ENCODE measurements at regions not wholly inside any gene's neighbourhood (a gene's known extent, or its start where the extent isn't known, plus 50 kb on each side); places are given as distances from the start of the nearest gene placed in this dataset.

DNA sequence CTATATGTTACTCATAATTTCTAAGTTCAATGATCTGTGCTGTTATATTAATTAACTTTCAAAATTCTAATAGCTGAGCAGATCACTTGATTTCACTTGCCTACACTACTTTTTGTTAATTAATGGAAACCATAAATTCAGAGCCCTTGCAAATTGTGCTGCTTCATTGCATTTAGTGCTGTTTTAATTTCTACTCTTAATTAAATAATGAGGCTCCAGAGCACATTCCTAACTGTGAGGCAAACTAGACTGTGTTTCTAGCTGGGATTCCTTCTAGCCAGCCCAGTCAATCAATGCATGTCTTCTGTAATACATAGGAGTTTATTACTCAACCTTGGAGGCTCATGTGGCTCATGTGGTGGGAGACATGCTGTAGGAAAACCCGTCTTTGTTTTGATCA, 301.1 kb upstream of the GOLIM4 start:
- Histone ChIP-seq H3K9me3 (ENCODE audit: control insufficient read depth in 4 of 4, insufficient read depth in 3 of 4, low read length in 3 of 4) (no peaks in the 10 kb centered on the region), H3K9ac (ENCODE audit: insufficient read depth in 1 of 2, low read length in 2 of 2) (no peak overlapping the region), H3K27me3 (ENCODE audit: control insufficient read depth in 3 of 3, insufficient read depth in 3 of 3, low read length in 2 of 3) (no peaks in the 10 kb centered on the region), H3K36me3 (ENCODE audit: control insufficient read depth in 4 of 4, insufficient read depth in 4 of 4, low read length in 4 of 4) (no peaks in the 10 kb centered on the region), H3K27ac (ENCODE audit: low read depth in 1 of 2, low read length in 1 of 2) (no peak overlapping the region), H3K4me1 (ENCODE audit: control insufficient read depth in 5 of 5, insufficient read depth in 5 of 5, low read length in 5 of 5) (peaks cover 0 to 9% (median 0%) of the 10 kb centered on the region in 5 donors), H3K4me3 (no peak overlapping the region)
- TF ChIP-seq, protein P1, sequence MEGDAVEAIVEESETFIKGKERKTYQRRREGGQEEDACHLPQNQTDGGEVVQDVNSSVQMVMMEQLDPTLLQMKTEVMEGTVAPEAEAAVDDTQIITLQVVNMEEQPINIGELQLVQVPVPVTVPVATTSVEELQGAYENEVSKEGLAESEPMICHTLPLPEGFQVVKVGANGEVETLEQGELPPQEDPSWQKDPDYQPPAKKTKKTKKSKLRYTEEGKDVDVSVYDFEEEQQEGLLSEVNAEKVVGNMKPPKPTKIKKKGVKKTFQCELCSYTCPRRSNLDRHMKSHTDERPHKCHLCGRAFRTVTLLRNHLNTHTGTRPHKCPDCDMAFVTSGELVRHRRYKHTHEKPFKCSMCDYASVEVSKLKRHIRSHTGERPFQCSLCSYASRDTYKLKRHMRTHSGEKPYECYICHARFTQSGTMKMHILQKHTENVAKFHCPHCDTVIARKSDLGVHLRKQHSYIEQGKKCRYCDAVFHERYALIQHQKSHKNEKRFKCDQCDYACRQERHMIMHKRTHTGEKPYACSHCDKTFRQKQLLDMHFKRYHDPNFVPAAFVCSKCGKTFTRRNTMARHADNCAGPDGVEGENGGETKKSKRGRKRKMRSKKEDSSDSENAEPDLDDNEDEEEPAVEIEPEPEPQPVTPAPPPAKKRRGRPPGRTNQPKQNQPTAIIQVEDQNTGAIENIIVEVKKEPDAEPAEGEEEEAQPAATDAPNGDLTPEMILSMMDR (IDR thresholded peaks at IDR 0.05; ENCODE audit: control extremely low read depth, extremely low read depth), result no peak
- DNase-seq, result no peak
- 80 to 89% methylated on average over 1 of the region's 1 CpG for WGBS, 2 donors
- no peak for ATAC-seq (ENCODE audit: insufficient read depth, low FRiP score)

DNA sequence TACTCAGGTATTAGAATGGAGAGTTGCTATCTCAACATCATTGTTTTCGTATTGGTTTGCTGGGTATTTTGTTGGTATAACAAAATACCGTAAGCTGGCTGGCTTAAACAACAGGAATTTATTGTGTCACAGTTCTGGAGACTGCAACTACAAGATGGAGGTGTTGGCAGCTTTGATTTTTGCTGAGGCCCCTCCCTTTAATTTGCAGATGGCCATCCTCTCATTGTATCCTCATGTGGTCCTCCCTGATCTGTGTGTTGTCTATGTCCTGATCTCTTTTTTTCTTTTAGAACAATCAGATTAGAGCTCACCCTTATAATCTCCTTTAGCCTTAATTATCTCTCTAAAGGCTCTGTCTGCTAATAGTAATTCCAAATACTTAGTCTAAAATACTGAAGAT, 299.8 kb upstream of the GOLIM4 start:
- no peaks in the 10 kb centered on the region for H3K27me3 ChIP-seq (ENCODE audit: control insufficient read depth in 3 of 3, insufficient read depth in 3 of 3, low read length in 2 of 3)
- H3K27ac ChIP-seq (ENCODE audit: low read depth in 1 of 2, low read length in 1 of 2), result no peak overlapping the region
- H3K9ac ChIP-seq (ENCODE audit: insufficient read depth in 1 of 2, low read length in 2 of 2), result no peak overlapping the region
- no peak for ATAC-seq (ENCODE audit: insufficient read depth, low FRiP score)
- H3K36me3 ChIP-seq (ENCODE audit: control insufficient read depth in 4 of 4, insufficient read depth in 4 of 4, low read length in 4 of 4), result no peaks in the 10 kb centered on the region
- H3K4me1 ChIP-seq (ENCODE audit: control insufficient read depth in 5 of 5, insufficient read depth in 5 of 5, low read length in 5 of 5), result peaks cover 0 to 9% (median 0%) of the 10 kb centered on the region in 5 donors
- 83 to 87% methylated on average over 2 of the region's 2 CpGs for WGBS, 2 donors
- TF ChIP-seq, protein P1 (IDR thresholded peaks at IDR 0.05; ENCODE audit: control extremely low read depth, extremely low read depth), result no peak
- DNase-seq, result no peak
- no peaks in the 10 kb centered on the region for H3K9me3 ChIP-seq (ENCODE audit: control insufficient read depth in 4 of 4, insufficient read depth in 3 of 4, low read length in 3 of 4)
- H3K4me3 ChIP-seq, result no peak overlapping the region

DNA sequence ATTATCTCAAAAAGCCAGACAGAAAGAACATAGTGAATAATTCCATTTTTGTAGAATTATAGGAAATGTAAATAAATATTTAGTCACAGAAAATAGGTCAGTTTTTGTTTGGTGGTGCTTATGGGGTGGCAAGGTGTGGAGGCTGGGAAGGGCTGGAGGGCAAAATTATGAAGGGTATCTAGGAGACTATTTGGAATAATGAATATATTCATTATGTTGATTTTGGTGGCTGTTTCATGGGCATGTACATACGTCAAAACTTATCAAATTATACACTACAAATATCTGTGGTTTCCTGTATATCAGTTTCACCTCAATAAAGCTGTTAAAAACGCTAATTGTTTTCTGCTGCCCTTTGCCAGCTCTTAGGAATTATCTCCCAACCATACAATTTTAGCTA, 298.7 kb upstream of the GOLIM4 start:
- 81 to 86% methylated on average over 2 of the region's 2 CpGs for WGBS, 2 donors
- no peak for DNase-seq
- Histone ChIP-seq H3K27ac (ENCODE audit: low read depth in 1 of 2, low read length in 1 of 2) (no peak overlapping the region), H3K36me3 (ENCODE audit: control insufficient read depth in 4 of 4, insufficient read depth in 4 of 4, low read length in 4 of 4) (no peaks in the 10 kb centered on the region), H3K4me3 (no peak overlapping the region), H3K9ac (ENCODE audit: insufficient read depth in 1 of 2, low read length in 2 of 2) (no peak overlapping the region), H3K9me3 (ENCODE audit: control insufficient read depth in 4 of 4, insufficient read depth in 3 of 4, low read length in 3 of 4) (no peaks in the 10 kb centered on the region), H3K27me3 (ENCODE audit: control insufficient read depth in 3 of 3, insufficient read depth in 3 of 3, low read length in 2 of 3) (no peaks in the 10 kb centered on the region), H3K4me1 (ENCODE audit: control insufficient read depth in 5 of 5, insufficient read depth in 5 of 5, low read length in 5 of 5) (peaks cover 0 to 9% (median 0%) of the 10 kb centered on the region in 5 donors)
- TF ChIP-seq, protein P1 (IDR thresholded peaks at IDR 0.05; ENCODE audit: control extremely low read depth, extremely low read depth), result no peak
- no peak for ATAC-seq (ENCODE audit: insufficient read depth, low FRiP score)

DNA sequence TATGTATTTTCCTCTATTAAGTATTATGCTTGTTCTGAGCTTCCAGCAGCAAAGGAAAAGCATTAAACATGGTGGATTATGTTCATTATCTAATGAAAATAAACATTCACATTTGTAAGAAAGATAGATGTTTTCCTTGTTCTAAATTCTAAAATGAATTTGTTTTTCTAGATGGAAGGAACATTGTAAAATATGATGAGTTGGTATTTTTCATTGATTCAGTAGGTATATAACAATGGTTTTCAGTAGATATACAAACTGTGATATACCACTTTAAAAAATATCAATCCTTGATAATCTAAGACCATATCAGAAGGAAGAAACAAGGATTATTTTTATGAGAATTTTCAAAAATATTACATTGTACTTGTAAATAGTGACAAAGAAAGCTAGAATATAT, 290.6 kb upstream of the GOLIM4 start:
- no peaks in the 10 kb centered on the region for H3K27me3 ChIP-seq (ENCODE audit: control insufficient read depth in 3 of 3, insufficient read depth in 3 of 3, low read length in 2 of 3)
- no peaks in the 10 kb centered on the region for H3K4me1 ChIP-seq (ENCODE audit: control insufficient read depth in 5 of 5, insufficient read depth in 5 of 5, low read length in 5 of 5)
- no peak overlapping the region for H3K4me3 ChIP-seq
- no peak overlapping the region for H3K9ac ChIP-seq (ENCODE audit: insufficient read depth in 1 of 2, low read length in 2 of 2)
- ATAC-seq (ENCODE audit: insufficient read depth, low FRiP score), result no peak
- TF ChIP-seq, protein P1 (IDR thresholded peaks at IDR 0.05; ENCODE audit: control extremely low read depth, extremely low read depth), result no peak
- DNase-seq, result no peak
- no peak overlapping the region for H3K27ac ChIP-seq (ENCODE audit: low read depth in 1 of 2, low read length in 1 of 2)
- peaks cover 0 to 3% (median 0%) of the 10 kb centered on the region in 4 donors for H3K9me3 ChIP-seq (ENCODE audit: control insufficient read depth in 4 of 4, insufficient read depth in 3 of 4, low read length in 3 of 4)
- no peaks in the 10 kb centered on the region for H3K36me3 ChIP-seq (ENCODE audit: control insufficient read depth in 4 of 4, insufficient read depth in 4 of 4, low read length in 4 of 4)
